ENCODE measurements at regions not wholly inside any gene's neighbourhood (a gene's known extent, or its start where the extent isn't known, plus 50 kb on each side); places are given as distances from the start of the nearest gene placed in this dataset.
A peak's percentile ranks its signal among the peaks of the same experiment; 100 is the strongest.

GRCh38 chr5:167730656-167731055, 560.8 kb upstream of the WWC1 start:
- no peaks in the 10 kb centered on the region for H3K4me1 ChIP-seq (ENCODE audit: low read depth)

GRCh38 chr5:167731951-167732350, 559.5 kb upstream of the WWC1 start:
- no peak for DNase-seq (ENCODE audit: low read depth in 1 of 2, low spot score in 1 of 2)
- no peak overlapping the region for H3K27ac ChIP-seq
- H3K4me3 ChIP-seq = no peak overlapping the region
- H3K36me3 ChIP-seq = no peaks in the 10 kb centered on the region
- no peaks in the 10 kb centered on the region for H3K4me1 ChIP-seq (ENCODE audit: low read depth)
- no peak for TF ChIP-seq CTCF (IDR thresholded peaks at IDR 0.05; ENCODE audit: low read depth, low read length)
- H3K9me3 ChIP-seq (ENCODE audit: low read depth) = no peaks in the 10 kb centered on the region
- no peaks in the 10 kb centered on the region for H3K27me3 ChIP-seq

More at GRCh38 chr5:167730656-167731055, 560.8 kb upstream of the WWC1 start:
- Histone ChIP-seq H3K9me3 (ENCODE audit: low read depth) (no peaks in the 10 kb centered on the region), H3K36me3 (no peaks in the 10 kb centered on the region), H3K4me3 (no peak overlapping the region), H3K27ac (no peak overlapping the region), H3K27me3 (no peaks in the 10 kb centered on the region)
- DNase-seq (ENCODE audit: low read depth in 1 of 2, low spot score in 1 of 2) = peak in 1 of 2 donors; percentile 61
- TF ChIP-seq CTCF (IDR thresholded peaks at IDR 0.05; ENCODE audit: low read depth, low read length) = no peak

DNA sequence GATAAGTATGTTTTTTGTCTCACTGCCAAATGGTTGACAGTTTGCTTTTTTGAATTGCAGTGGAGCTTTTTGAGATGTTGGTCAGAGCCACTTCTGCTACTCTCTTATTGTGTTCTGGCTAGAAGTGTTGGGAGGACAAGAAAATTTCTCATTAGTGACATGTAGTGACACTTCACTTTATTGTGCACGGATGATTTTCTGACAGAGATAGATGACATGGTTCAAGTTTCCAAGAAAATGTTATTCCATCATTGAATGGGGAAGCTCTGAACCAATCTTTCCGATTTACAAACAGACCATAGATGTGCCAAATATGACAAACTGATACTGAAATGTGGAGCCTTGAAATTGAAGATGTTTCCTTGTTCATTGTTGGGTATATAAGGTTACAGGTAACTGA, 558.9 kb upstream of the WWC1 start:
- TF ChIP-seq CTCF (IDR thresholded peaks at IDR 0.05; ENCODE audit: low read depth, low read length) = no peak
- no peaks in the 10 kb centered on the region for H3K36me3 ChIP-seq
- H3K27me3 ChIP-seq = no peaks in the 10 kb centered on the region
- H3K4me3 ChIP-seq = no peak overlapping the region
- no peak overlapping the region for H3K27ac ChIP-seq
- H3K9me3 ChIP-seq (ENCODE audit: low read depth) = no peaks in the 10 kb centered on the region
- DNase-seq (ENCODE audit: low read depth in 1 of 2, low spot score in 1 of 2) = no peak
- H3K4me1 ChIP-seq (ENCODE audit: low read depth) = no peaks in the 10 kb centered on the region

GRCh38 chr5:167736992-167737391, 554.5 kb upstream of the WWC1 start:
- H3K27me3 ChIP-seq = no peaks in the 10 kb centered on the region
- DNase-seq (ENCODE audit: low read depth in 1 of 2, low spot score in 1 of 2) = no peak

GRCh38 chr5:167743695-167744464, 547.6 kb upstream of the WWC1 start:
- H3K27me3 ChIP-seq = no peaks in the 10 kb centered on the region
- no peak for TF ChIP-seq CTCF (IDR thresholded peaks at IDR 0.05; ENCODE audit: low read depth, low read length)
- no peaks in the 10 kb centered on the region for H3K9me3 ChIP-seq (ENCODE audit: low read depth)
- no peaks in the 10 kb centered on the region for H3K4me1 ChIP-seq (ENCODE audit: low read depth)
- no peak overlapping the region for H3K4me3 ChIP-seq
- H3K36me3 ChIP-seq = no peaks in the 10 kb centered on the region
- peak in 1 of 2 donors; percentile 89 for DNase-seq (ENCODE audit: low read depth in 1 of 2, low spot score in 1 of 2)
- no peak overlapping the region for H3K27ac ChIP-seq

More at GRCh38 chr5:167736992-167737391, 554.5 kb upstream of the WWC1 start:
- H3K4me3 ChIP-seq = no peak overlapping the region
- no peaks in the 10 kb centered on the region for H3K4me1 ChIP-seq (ENCODE audit: low read depth)
- H3K36me3 ChIP-seq = no peaks in the 10 kb centered on the region
- no peak overlapping the region for H3K27ac ChIP-seq
- TF ChIP-seq CTCF (IDR thresholded peaks at IDR 0.05; ENCODE audit: low read depth, low read length) = no peak
- no peaks in the 10 kb centered on the region for H3K9me3 ChIP-seq (ENCODE audit: low read depth)

All from cardiac muscle cell (in vitro differentiated cells and primary cell).